H9 (cell line): ENCODE measurements at regions not wholly inside any gene's neighbourhood (a gene's known extent, or its start where the extent isn't known, plus 50 kb on each side); places are given as distances from the start of the nearest gene placed in this dataset.

Source experiments
- DNase-seq: peaks from one replicate; pipeline ENCODE4 v3.0.0-alpha.2; 2017
- H2AFZ ChIP-seq: one replicate; pipeline ENCODE4 v1.6.1; 2013; ENCODE audit warnings: mild to moderate bottlenecking, low read length, control low read depth, moderate library complexity
- H2AK5ac ChIP-seq: 2 replicates; pipeline ENCODE4 v1.6.1; 2013; ENCODE audit warnings: low read length, control low read depth, mixed read lengths; ENCODE audit not compliant: insufficient read length
- H2BK120ac ChIP-seq: one replicate; pipeline ENCODE4 v1.6.1; 2013; ENCODE audit warnings: low read depth, mild to moderate bottlenecking, low read length, control low read depth, inconsistent platforms; ENCODE audit not compliant: poor library complexity, severe bottlenecking
- H2BK12ac ChIP-seq: 2 replicates; pipeline ENCODE4 v1.6.1; 2013; ENCODE audit warnings: low read length, control low read depth, mixed read lengths, low read depth; ENCODE audit not compliant: insufficient read length
- H2BK15ac ChIP-seq: 2 replicates; pipeline ENCODE4 v1.6.1; 2013; ENCODE audit warnings: low read depth, low read length, control low read depth
- H2BK20ac ChIP-seq: one replicate; pipeline ENCODE4 v1.6.1; 2013; ENCODE audit warnings: low read depth, mild to moderate bottlenecking, low read length, control low read depth, inconsistent platforms; ENCODE audit not compliant: poor library complexity, severe bottlenecking
- H2BK5ac ChIP-seq: 2 replicates; pipeline ENCODE4 v1.6.1; 2013; ENCODE audit warnings: low read length, control low read depth, mixed read lengths; ENCODE audit not compliant: insufficient read length
- H3K14ac ChIP-seq: 2 replicates; pipeline ENCODE4 v1.6.1; 2013; ENCODE audit warnings: low read length, control low read depth; ENCODE audit not compliant: insufficient read depth
- H3K18ac ChIP-seq: 2 replicates; pipeline ENCODE4 v1.6.1; 2013; ENCODE audit warnings: low read depth, mild to moderate bottlenecking, mixed read lengths, low read length, control low read depth; ENCODE audit not compliant: insufficient read length
- H3K23ac ChIP-seq: 2 replicates; pipeline ENCODE4 v1.6.1; 2013; ENCODE audit warnings: low read length, control low read depth, mixed read lengths, low read depth; ENCODE audit not compliant: insufficient read length
- H3K23me2 ChIP-seq: 2 replicates; pipeline ENCODE4 v1.6.1; 2013; ENCODE audit warnings: low read depth, mild to moderate bottlenecking, mixed read lengths, low read length, control low read depth; ENCODE audit not compliant: insufficient read length, poor library complexity, severe bottlenecking
- H3K27ac ChIP-seq: 2 replicates; pipeline ENCODE4 v1.5.1; 2013; ENCODE audit warnings: low read length, control low read depth, mixed read lengths, low read depth; ENCODE audit not compliant: insufficient read length
- H3K27me3 ChIP-seq: 2 replicates; pipeline ENCODE4 v1.6.1; 2013; ENCODE audit warnings: low read length, control low read depth, inconsistent platforms; ENCODE audit not compliant: insufficient read depth
- H3K4ac ChIP-seq: 2 replicates; pipeline ENCODE4 v1.6.1; 2013; ENCODE audit warnings: low read depth, mild to moderate bottlenecking, control low read depth, inconsistent platforms, low read length, moderate library complexity
- H3K4me1 ChIP-seq: 2 replicates; pipeline ENCODE4 v1.6.1; 2013; ENCODE audit warnings: low read length, control low read depth, inconsistent platforms; ENCODE audit not compliant: insufficient read depth
- H3K4me2 ChIP-seq: 2 replicates; pipeline ENCODE4 v1.6.1; 2013; ENCODE audit warnings: low read length, control low read depth, mixed read lengths; ENCODE audit not compliant: insufficient read length, insufficient read depth
- H3K56ac ChIP-seq: 2 replicates; pipeline ENCODE4 v1.6.1; 2013; ENCODE audit warnings: low read depth, mild to moderate bottlenecking, mixed read lengths, low read length, control low read depth; ENCODE audit not compliant: insufficient read length
- H3K79me1 ChIP-seq: 2 replicates; pipeline ENCODE4 v1.6.1; 2013; ENCODE audit warnings: low read depth, mild to moderate bottlenecking, moderate library complexity, low read length, control low read depth, inconsistent platforms; ENCODE audit not compliant: insufficient read depth, poor library complexity, severe bottlenecking
- H3K79me2 ChIP-seq: 2 replicates; pipeline ENCODE4 v1.6.1; 2013; ENCODE audit warnings: low read length, control low read depth, inconsistent platforms; ENCODE audit not compliant: insufficient read depth
- H3K9ac ChIP-seq: 2 replicates; pipeline ENCODE4 v1.6.1; 2013; ENCODE audit warnings: low read length, control low read depth, mixed read lengths; ENCODE audit not compliant: insufficient read length; ENCODE audit errors: extremely low read depth
- H3K9me3 ChIP-seq: one replicate; pipeline ENCODE4 v1.6.1; 2013; ENCODE audit warnings: low read depth, low read length, inconsistent platforms; ENCODE audit not compliant: control insufficient read depth
- H3T11ph ChIP-seq: one replicate; pipeline ENCODE4 v1.6.1; 2013; ENCODE audit warnings: mild to moderate bottlenecking, low read length, control low read depth, inconsistent platforms
- H4K20me1 ChIP-seq: one replicate; pipeline ENCODE4 v1.6.1; 2013; ENCODE audit not compliant: control insufficient read depth, insufficient read length, insufficient read depth
- H4K5ac ChIP-seq: 2 replicates; pipeline ENCODE4 v1.6.1; 2013; ENCODE audit warnings: low read depth, mild to moderate bottlenecking, mixed read lengths, low read length, control low read depth; ENCODE audit not compliant: insufficient read length
- H4K8ac ChIP-seq: replicated peaks from 2 replicates; pipeline ENCODE4 v1.6.1; 2013; ENCODE audit warnings: low read length, control low read depth, mixed read lengths, low read depth; ENCODE audit not compliant: insufficient read length
- H4K91ac ChIP-seq: 2 replicates; pipeline ENCODE4 v1.6.1; 2013; ENCODE audit warnings: low read depth, mild to moderate bottlenecking, moderate library complexity, mixed read lengths, low read length, control low read depth; ENCODE audit not compliant: insufficient read length
- H3K27ac Mint-ChIP-seq, 3 experiments: 2 replicates in 2 of 3; 3 replicates in 1 of 3; pipeline ENCODE4 v1.8.0; 2020 to 2021; ENCODE audit warnings: mixed read lengths in 3 of 3, mild to moderate bottlenecking in 1 of 3, moderate library complexity in 1 of 3
- H3K27me3 Mint-ChIP-seq: 2 replicates; pipeline ENCODE4 v1.8.0; 2021; ENCODE audit warnings: low read depth, mild to moderate bottlenecking, moderate library complexity, mixed read lengths
- H3K36me3 Mint-ChIP-seq, 3 experiments: 2 replicates in 2 of 3; 3 replicates in 1 of 3; pipeline ENCODE4 v1.8.0; 2020 to 2021; ENCODE audit warnings: low read depth in 3 of 3, mixed read lengths in 3 of 3; ENCODE audit not compliant: insufficient read depth in 1 of 3
- H3K4me1 Mint-ChIP-seq, 2 experiments: 2 replicates each; pipeline ENCODE4 v1.8.0; 2020; ENCODE audit warnings: mixed read lengths in 2 of 2
- H3K4me3 Mint-ChIP-seq, 2 experiments: 2 replicates in 1 of 2; 3 replicates in 1 of 2; pipeline ENCODE4 v1.8.0; 2020 to 2021; ENCODE audit warnings: mild to moderate bottlenecking in 2 of 2, mixed read lengths in 2 of 2, moderate library complexity in 1 of 2
- H3K9me3 Mint-ChIP-seq, 2 experiments: 2 replicates in 1 of 2; 3 replicates in 1 of 2; pipeline ENCODE4 v1.8.0; 2020; ENCODE audit warnings: mild to moderate bottlenecking in 2 of 2, mixed read lengths in 2 of 2, moderate library complexity in 1 of 2
- CTCF ChIP-seq: fragments of 200-600 bp; sonication (generic); conservative IDR thresholded peaks from 3 replicates; pipeline ENCODE4 v1.8.0; 2021; ENCODE audit warnings: antibody characterized with exemption, mild to moderate bottlenecking
- WGBS: extraction: QIAGEN DNeasy Blood & Tissue Kit; methylation state at CpG from one replicate; pipeline ENCODE4 v1.1.7; 2013; ENCODE audit warnings: missing lambda C conversion rate, low lambda C conversion rate, mixed read lengths; ENCODE audit not compliant: insufficient read length; ENCODE audit errors: extremely low coverage; 5-methylcytosine and 5-hydroxymethylcytosine counted together

DNA sequence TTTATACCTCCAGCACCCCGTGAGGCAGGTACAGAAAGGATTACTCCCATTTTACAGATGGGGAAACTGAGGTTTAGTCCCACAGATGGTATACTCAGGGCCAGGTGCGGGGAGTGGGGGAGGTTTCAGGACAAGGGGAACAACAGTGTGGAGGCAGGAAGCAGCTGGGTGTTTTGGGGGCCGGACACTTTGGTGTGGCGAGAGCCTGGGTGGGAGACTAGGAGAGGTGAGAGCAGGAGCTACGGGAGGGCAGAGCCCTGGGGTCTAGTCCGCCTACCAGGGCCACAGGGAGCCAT lies 61.7 kb downstream of the DIO3 start:
- H3K23ac ChIP-seq, result no peak overlapping the region
- no peak overlapping the region for H3K56ac ChIP-seq
- H4K5ac ChIP-seq, result no peak overlapping the region
- H3K4me1 ChIP-seq, result no peaks in the 10 kb centered on the region; the same call in 1 of the 2 replicates
- H3K4me2 ChIP-seq, result no peak overlapping the region
- H3K79me1 ChIP-seq, result no peaks in the 10 kb centered on the region
- H2BK120ac ChIP-seq, result no peak overlapping the region
- H3K4me3 Mint-ChIP-seq, result no peak overlapping the region; a peak in 1 of 5 replicates
- H2AFZ ChIP-seq, result no peak overlapping the region
- no peaks in the 10 kb centered on the region; a peak in 1 of 7 replicates for H3K36me3 Mint-ChIP-seq
- H2AK5ac ChIP-seq, result no peak overlapping the region
- H3K27ac Mint-ChIP-seq, result no peak overlapping the region
- H3K23me2 ChIP-seq, result no peaks in the 10 kb centered on the region
- no peak overlapping the region for H3T11ph ChIP-seq
- no peaks in the 10 kb centered on the region for H3K9me3 ChIP-seq
- H3K9me3 Mint-ChIP-seq, result no peaks in the 10 kb centered on the region; a peak in 2 of 5 replicates
- H4K8ac ChIP-seq, result no peak overlapping the region
- H3K9ac ChIP-seq, result no peak overlapping the region
- TF ChIP-seq CTCF, result no peak
- no peak overlapping the region for H3K14ac ChIP-seq
- no peak overlapping the region for H3K27ac ChIP-seq
- H3K4me1 Mint-ChIP-seq, result peaks cover 15 to 20% of the 10 kb centered on the region in 2 experiments
- H2BK20ac ChIP-seq, result no peak overlapping the region
- no peak overlapping the region for H3K18ac ChIP-seq
- DNase-seq, result no peak
- no CpG with 5 or more reads among the region's 6 CpGs for WGBS
- peaks cover 20% of the 10 kb centered on the region for H3K27me3 Mint-ChIP-seq
- no peak overlapping the region for H2BK12ac ChIP-seq
- no peaks in the 10 kb centered on the region for H4K20me1 ChIP-seq
- no peaks in the 10 kb centered on the region for H3K27me3 ChIP-seq
- H3K79me2 ChIP-seq, result no peaks in the 10 kb centered on the region
- H2BK15ac ChIP-seq, result no peak overlapping the region
- no peak overlapping the region for H2BK5ac ChIP-seq
- H4K91ac ChIP-seq, result no peak overlapping the region
- no peak overlapping the region for H3K4ac ChIP-seq
